ENCODE measurements at regions not wholly inside any gene's neighbourhood (a gene's known extent, or its start where the extent isn't known, plus 50 kb on each side); places are given as distances from the start of the nearest gene placed in this dataset.

- TF ChIP-seq, protein P1, sequence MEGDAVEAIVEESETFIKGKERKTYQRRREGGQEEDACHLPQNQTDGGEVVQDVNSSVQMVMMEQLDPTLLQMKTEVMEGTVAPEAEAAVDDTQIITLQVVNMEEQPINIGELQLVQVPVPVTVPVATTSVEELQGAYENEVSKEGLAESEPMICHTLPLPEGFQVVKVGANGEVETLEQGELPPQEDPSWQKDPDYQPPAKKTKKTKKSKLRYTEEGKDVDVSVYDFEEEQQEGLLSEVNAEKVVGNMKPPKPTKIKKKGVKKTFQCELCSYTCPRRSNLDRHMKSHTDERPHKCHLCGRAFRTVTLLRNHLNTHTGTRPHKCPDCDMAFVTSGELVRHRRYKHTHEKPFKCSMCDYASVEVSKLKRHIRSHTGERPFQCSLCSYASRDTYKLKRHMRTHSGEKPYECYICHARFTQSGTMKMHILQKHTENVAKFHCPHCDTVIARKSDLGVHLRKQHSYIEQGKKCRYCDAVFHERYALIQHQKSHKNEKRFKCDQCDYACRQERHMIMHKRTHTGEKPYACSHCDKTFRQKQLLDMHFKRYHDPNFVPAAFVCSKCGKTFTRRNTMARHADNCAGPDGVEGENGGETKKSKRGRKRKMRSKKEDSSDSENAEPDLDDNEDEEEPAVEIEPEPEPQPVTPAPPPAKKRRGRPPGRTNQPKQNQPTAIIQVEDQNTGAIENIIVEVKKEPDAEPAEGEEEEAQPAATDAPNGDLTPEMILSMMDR (IDR thresholded peaks at IDR 0.05; ENCODE audit: control extremely low read depth, extremely low read depth, low read depth, missing control alignments), result no peak
- POLR2A ChIA-PET, result no interaction called here
- CTCF ChIA-PET, result interaction anchor here (44.0 to 60.7 kb wide), 2 partner anchors 2 to 21 kb away, joined by 1428 read pairs; no protein-coding TSS in a partner anchor
- DNase-seq (ENCODE audit: extremely low spot score), result no peak
Measured at GRCh38 chr3:157097198-157097597, 62.7 kb downstream of the CCNL1 start.

DNA sequence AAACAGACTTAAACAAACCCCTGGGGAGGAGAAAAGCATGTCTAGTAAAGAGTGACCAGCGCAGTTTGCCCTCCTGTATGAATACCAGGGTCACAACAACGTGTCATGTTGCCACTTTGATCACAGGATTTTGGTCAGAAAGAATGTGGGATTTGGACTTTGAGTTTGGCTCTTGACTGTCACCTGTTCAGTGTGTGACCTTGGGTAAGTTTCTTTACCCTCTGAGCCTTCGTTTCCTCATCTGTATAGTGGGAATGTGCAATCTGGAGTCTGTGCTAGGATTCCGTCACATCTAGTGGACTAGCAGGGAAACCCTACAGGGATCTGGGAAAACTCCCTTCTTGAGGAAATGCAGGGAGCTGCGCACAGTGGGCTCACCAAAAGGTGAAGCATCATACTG is 63.6 kb downstream of the CCNL1 start:
- POLR2A ChIA-PET, result no interaction called here
- DNase-seq (ENCODE audit: extremely low spot score), result no peak
- CTCF ChIA-PET, result interaction anchor here (44.0 to 60.7 kb wide), 2 partner anchors 2 to 22 kb away, joined by 1428 read pairs; no protein-coding TSS in a partner anchor
- TF ChIP-seq, protein P1 (IDR thresholded peaks at IDR 0.05; ENCODE audit: control extremely low read depth, extremely low read depth, low read depth, missing control alignments), result no peak

All from GM10248 (cell line).